ENCODE measurements at regions not wholly inside any gene's neighbourhood (a gene's known extent, or its start where the extent isn't known, plus 50 kb on each side); places are given as distances from the start of the nearest gene placed in this dataset.

GRCh38 chr6:144741659-144742058 is 456.5 kb downstream of the UTRN start:
- Histone ChIP-seq H3K4me3 (ENCODE audit: control extremely low read depth in 1 of 5, extremely low read depth in 1 of 5, insufficient read depth in 1 of 5, low read depth in 2 of 5, low read length in 4 of 5) (no peak overlapping the region), H3K27me3 (replicated peaks in 1 of 4; ENCODE audit: control extremely low read depth in 1 of 4, control insufficient read depth in 3 of 4, insufficient read depth in 4 of 4, low read length in 3 of 4) (no peaks in the 10 kb centered on the region), H3K4me1 (ENCODE audit: control insufficient read depth in 2 of 2, insufficient read depth in 2 of 2, low read length in 2 of 2) (no peaks in the 10 kb centered on the region), H4K20me1 (ENCODE audit: control insufficient read depth, insufficient read depth, low read length, poor library complexity, severe bottlenecking) (no peaks in the 10 kb centered on the region), H2AFZ (ENCODE audit: insufficient read depth, low read depth, low read length, poor library complexity, severe bottlenecking) (no peak overlapping the region), H3K36me3 (replicated peaks in 1 of 2; ENCODE audit: control extremely low read depth in 1 of 2, control insufficient read depth in 1 of 2, extremely low read depth in 1 of 2, insufficient read depth in 2 of 2, low read length in 1 of 2) (peaks cover 5 to 30% of the 10 kb centered on the region in 2 experiments), H3K79me2 (ENCODE audit: control insufficient read depth, insufficient read depth, low read length) (no peaks in the 10 kb centered on the region), H3K27ac (ENCODE audit: low read length in 2 of 2) (no peak overlapping the region), H3K9ac (ENCODE audit: low read length) (no peak overlapping the region), H3K4me2 (replicated peaks; ENCODE audit: low read depth, low read length, poor library complexity, severe bottlenecking) (no peak overlapping the region), H3K9me3 (ENCODE audit: control extremely low read depth in 1 of 3, control insufficient read depth in 2 of 3, insufficient read depth in 1 of 3, low read length in 2 of 3) (no peaks in the 10 kb centered on the region)
- Mint-ChIP-seq H3K27me3 (no peaks in the 10 kb centered on the region), H3K27ac (no peak overlapping the region), H3K9me3 (ENCODE audit: insufficient read depth) (no peaks in the 10 kb centered on the region), H3K4me1 (no peaks in the 10 kb centered on the region), H3K4me3 (no peak overlapping the region)
- CTCF ChIA-PET: no interaction called here
- ATAC-seq (ENCODE audit: low read depth) (no peak), DNase-seq (no peak)
- intact Hi-C loops (cut with micrococcal nuclease): no loop called here
- POLR2A ChIA-PET: no interaction called here
- 100% methylated on average over 1 of the region's 3 CpGs for WGBS (ENCODE audit: insufficient coverage)
- TF ChIP-seq CTCF (IDR thresholded peaks at IDR 0.05) (no peak), EZH2 (IDR thresholded peaks at IDR 0.05; ENCODE audit: borderline replicate concordance, insufficient read depth, low read depth, low read length, poor library complexity, severe bottlenecking) (no peak)

GRCh38 chr6:144742779-144743178 is 457.6 kb downstream of the UTRN start:
- no peak overlapping the region for H3K4me3 ChIP-seq (ENCODE audit: control extremely low read depth in 1 of 5, extremely low read depth in 1 of 5, insufficient read depth in 1 of 5, low read depth in 2 of 5, low read length in 4 of 5)
- no peaks in the 10 kb centered on the region for H3K9me3 ChIP-seq (ENCODE audit: control extremely low read depth in 1 of 3, control insufficient read depth in 2 of 3, insufficient read depth in 1 of 3, low read length in 2 of 3)
- no peaks in the 10 kb centered on the region for H3K4me1 ChIP-seq (ENCODE audit: control insufficient read depth in 2 of 2, insufficient read depth in 2 of 2, low read length in 2 of 2)
- no peaks in the 10 kb centered on the region for H3K79me2 ChIP-seq (ENCODE audit: control insufficient read depth, insufficient read depth, low read length)
- H4K20me1 ChIP-seq (ENCODE audit: control insufficient read depth, insufficient read depth, low read length, poor library complexity, severe bottlenecking): no peaks in the 10 kb centered on the region
- no peak overlapping the region for H3K9ac ChIP-seq (ENCODE audit: low read length)
- CTCF ChIA-PET: no interaction called here
- Mint-ChIP-seq H3K27ac (no peak overlapping the region), H3K27me3 (no peaks in the 10 kb centered on the region), H3K9me3 (ENCODE audit: insufficient read depth) (no peaks in the 10 kb centered on the region), H3K4me1 (no peaks in the 10 kb centered on the region), H3K4me3 (no peak overlapping the region)
- POLR2A ChIA-PET: no interaction called here
- no peak overlapping the region for H2AFZ ChIP-seq (ENCODE audit: insufficient read depth, low read depth, low read length, poor library complexity, severe bottlenecking)
- DNase-seq (no peak), ATAC-seq (ENCODE audit: low read depth) (no peak)
- TF ChIP-seq CTCF (IDR thresholded peaks at IDR 0.05) (no peak), EZH2 (IDR thresholded peaks at IDR 0.05; ENCODE audit: borderline replicate concordance, insufficient read depth, low read depth, low read length, poor library complexity, severe bottlenecking) (no peak)
- no peak overlapping the region for H3K4me2 ChIP-seq (replicated peaks; ENCODE audit: low read depth, low read length, poor library complexity, severe bottlenecking)
- H3K36me3 ChIP-seq (replicated peaks in 1 of 2; ENCODE audit: control extremely low read depth in 1 of 2, control insufficient read depth in 1 of 2, extremely low read depth in 1 of 2, insufficient read depth in 2 of 2, low read length in 1 of 2): peaks cover 4 to 29% of the 10 kb centered on the region in 2 experiments
- intact Hi-C loops (cut with micrococcal nuclease): no loop called here
- H3K27me3 ChIP-seq (replicated peaks in 1 of 4; ENCODE audit: control extremely low read depth in 1 of 4, control insufficient read depth in 3 of 4, insufficient read depth in 4 of 4, low read length in 3 of 4): no peaks in the 10 kb centered on the region
- no peak overlapping the region for H3K27ac ChIP-seq (ENCODE audit: low read length in 2 of 2)
- WGBS (ENCODE audit: insufficient coverage): no CpG with 5 or more reads among the region's 2 CpGs
